ENCODE measurements at regions not wholly inside any gene's neighbourhood (a gene's known extent, or its start where the extent isn't known, plus 50 kb on each side); places are given as distances from the start of the nearest gene placed in this dataset.

- TF ChIP-seq CTCF (conservative IDR thresholded peaks at IDR 0.05) = no peak
- no peak for TF ChIP-seq EZH2 (IDR thresholded peaks at IDR 0.05; ENCODE audit: low read depth)
Measured at GRCh38 chr1:78360584-78360983, 130.2 kb upstream of the PTGFR start.

Measured in PC-9 (cell line).